ENCODE measurements at regions not wholly inside any gene's neighbourhood (a gene's known extent, or its start where the extent isn't known, plus 50 kb on each side); places are given as distances from the start of the nearest gene placed in this dataset.

DNA sequence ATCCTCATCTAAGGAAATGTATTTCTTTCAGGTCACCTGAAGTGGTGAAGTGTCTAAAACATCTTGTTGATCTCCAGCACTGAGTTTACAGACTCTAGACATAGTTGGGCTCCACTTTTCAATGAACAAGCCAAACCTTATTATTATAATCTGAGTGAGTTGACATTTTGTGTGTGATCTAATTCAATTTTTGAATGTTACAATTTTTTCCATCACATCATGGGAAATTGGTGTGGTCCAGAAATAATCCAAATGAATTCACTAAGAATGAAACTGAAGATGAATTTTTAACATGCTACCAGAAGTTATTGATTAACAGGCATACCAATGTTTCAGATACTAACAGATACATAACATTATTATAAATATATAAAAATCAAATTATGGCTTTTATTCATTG is 75.6 kb upstream of the EFEMP1 start:
- Mint-ChIP-seq H3K27me3 (ENCODE audit: low read depth) (no peaks in the 10 kb centered on the region), H3K36me3 (no peaks in the 10 kb centered on the region), H3K4me1 (peaks cover 6% of the 10 kb centered on the region), H3K9me3 (no peaks in the 10 kb centered on the region), H3K27ac (no peak overlapping the region), H3K4me3 (no peak overlapping the region)
- POLR2A ChIA-PET, result no interaction called here
- no peak for DNase-seq (ENCODE audit: low spot score)
- TF ChIP-seq CBFB (CRISPR knock-in tag; IDR thresholded peaks at IDR 0.05; ENCODE audit: low read depth), result no peak
- TF ChIP-seq, protein P1, sequence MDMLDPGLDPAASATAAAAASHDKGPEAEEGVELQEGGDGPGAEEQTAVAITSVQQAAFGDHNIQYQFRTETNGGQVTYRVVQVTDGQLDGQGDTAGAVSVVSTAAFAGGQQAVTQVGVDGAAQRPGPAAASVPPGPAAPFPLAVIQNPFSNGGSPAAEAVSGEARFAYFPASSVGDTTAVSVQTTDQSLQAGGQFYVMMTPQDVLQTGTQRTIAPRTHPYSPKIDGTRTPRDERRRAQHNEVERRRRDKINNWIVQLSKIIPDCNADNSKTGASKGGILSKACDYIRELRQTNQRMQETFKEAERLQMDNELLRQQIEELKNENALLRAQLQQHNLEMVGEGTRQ (CRISPR knock-in tag; IDR thresholded peaks at IDR 0.05), result no peak
- TF ChIP-seq, protein P2, sequence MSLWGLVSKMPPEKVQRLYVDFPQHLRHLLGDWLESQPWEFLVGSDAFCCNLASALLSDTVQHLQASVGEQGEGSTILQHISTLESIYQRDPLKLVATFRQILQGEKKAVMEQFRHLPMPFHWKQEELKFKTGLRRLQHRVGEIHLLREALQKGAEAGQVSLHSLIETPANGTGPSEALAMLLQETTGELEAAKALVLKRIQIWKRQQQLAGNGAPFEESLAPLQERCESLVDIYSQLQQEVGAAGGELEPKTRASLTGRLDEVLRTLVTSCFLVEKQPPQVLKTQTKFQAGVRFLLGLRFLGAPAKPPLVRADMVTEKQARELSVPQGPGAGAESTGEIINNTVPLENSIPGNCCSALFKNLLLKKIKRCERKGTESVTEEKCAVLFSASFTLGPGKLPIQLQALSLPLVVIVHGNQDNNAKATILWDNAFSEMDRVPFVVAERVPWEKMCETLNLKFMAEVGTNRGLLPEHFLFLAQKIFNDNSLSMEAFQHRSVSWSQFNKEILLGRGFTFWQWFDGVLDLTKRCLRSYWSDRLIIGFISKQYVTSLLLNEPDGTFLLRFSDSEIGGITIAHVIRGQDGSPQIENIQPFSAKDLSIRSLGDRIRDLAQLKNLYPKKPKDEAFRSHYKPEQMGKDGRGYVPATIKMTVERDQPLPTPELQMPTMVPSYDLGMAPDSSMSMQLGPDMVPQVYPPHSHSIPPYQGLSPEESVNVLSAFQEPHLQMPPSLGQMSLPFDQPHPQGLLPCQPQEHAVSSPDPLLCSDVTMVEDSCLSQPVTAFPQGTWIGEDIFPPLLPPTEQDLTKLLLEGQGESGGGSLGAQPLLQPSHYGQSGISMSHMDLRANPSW (CRISPR knock-in tag; conservative IDR thresholded peaks at IDR 0.05; ENCODE audit: low read depth), result no peak
- TF ChIP-seq, protein P3, sequence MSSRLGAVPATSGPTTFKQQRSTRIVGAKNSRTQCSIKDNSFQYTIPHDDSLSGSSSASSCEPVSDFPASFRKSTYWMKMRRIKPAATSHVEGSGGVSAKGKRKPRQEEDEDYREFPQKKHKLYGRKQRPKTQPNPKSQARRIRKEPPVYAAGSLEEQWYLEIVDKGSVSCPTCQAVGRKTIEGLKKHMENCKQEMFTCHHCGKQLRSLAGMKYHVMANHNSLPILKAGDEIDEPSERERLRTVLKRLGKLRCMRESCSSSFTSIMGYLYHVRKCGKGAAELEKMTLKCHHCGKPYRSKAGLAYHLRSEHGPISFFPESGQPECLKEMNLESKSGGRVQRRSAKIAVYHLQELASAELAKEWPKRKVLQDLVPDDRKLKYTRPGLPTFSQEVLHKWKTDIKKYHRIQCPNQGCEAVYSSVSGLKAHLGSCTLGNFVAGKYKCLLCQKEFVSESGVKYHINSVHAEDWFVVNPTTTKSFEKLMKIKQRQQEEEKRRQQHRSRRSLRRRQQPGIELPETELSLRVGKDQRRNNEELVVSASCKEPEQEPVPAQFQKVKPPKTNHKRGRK (CRISPR knock-in tag; IDR thresholded peaks at IDR 0.05; ENCODE audit: borderline replicate concordance), result no peak
- TF ChIP-seq, protein P4, sequence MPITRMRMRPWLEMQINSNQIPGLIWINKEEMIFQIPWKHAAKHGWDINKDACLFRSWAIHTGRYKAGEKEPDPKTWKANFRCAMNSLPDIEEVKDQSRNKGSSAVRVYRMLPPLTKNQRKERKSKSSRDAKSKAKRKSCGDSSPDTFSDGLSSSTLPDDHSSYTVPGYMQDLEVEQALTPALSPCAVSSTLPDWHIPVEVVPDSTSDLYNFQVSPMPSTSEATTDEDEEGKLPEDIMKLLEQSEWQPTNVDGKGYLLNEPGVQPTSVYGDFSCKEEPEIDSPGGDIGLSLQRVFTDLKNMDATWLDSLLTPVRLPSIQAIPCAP (CRISPR knock-in tag; IDR thresholded peaks at IDR 0.05), result no peak
- TF ChIP-seq, protein P5, sequence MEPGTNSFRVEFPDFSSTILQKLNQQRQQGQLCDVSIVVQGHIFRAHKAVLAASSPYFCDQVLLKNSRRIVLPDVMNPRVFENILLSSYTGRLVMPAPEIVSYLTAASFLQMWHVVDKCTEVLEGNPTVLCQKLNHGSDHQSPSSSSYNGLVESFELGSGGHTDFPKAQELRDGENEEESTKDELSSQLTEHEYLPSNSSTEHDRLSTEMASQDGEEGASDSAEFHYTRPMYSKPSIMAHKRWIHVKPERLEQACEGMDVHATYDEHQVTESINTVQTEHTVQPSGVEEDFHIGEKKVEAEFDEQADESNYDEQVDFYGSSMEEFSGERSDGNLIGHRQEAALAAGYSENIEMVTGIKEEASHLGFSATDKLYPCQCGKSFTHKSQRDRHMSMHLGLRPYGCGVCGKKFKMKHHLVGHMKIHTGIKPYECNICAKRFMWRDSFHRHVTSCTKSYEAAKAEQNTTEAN (CRISPR knock-in tag; IDR thresholded peaks at IDR 0.05), result no peak
- TF ChIP-seq, protein P6, sequence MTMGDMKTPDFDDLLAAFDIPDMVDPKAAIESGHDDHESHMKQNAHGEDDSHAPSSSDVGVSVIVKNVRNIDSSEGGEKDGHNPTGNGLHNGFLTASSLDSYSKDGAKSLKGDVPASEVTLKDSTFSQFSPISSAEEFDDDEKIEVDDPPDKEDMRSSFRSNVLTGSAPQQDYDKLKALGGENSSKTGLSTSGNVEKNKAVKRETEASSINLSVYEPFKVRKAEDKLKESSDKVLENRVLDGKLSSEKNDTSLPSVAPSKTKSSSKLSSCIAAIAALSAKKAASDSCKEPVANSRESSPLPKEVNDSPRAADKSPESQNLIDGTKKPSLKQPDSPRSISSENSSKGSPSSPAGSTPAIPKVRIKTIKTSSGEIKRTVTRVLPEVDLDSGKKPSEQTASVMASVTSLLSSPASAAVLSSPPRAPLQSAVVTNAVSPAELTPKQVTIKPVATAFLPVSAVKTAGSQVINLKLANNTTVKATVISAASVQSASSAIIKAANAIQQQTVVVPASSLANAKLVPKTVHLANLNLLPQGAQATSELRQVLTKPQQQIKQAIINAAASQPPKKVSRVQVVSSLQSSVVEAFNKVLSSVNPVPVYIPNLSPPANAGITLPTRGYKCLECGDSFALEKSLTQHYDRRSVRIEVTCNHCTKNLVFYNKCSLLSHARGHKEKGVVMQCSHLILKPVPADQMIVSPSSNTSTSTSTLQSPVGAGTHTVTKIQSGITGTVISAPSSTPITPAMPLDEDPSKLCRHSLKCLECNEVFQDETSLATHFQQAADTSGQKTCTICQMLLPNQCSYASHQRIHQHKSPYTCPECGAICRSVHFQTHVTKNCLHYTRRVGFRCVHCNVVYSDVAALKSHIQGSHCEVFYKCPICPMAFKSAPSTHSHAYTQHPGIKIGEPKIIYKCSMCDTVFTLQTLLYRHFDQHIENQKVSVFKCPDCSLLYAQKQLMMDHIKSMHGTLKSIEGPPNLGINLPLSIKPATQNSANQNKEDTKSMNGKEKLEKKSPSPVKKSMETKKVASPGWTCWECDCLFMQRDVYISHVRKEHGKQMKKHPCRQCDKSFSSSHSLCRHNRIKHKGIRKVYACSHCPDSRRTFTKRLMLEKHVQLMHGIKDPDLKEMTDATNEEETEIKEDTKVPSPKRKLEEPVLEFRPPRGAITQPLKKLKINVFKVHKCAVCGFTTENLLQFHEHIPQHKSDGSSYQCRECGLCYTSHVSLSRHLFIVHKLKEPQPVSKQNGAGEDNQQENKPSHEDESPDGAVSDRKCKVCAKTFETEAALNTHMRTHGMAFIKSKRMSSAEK (CRISPR knock-in tag; IDR thresholded peaks at IDR 0.05; ENCODE audit: borderline replicate concordance), result no peak
- TF ChIP-seq ZNF317 (CRISPR knock-in tag; IDR thresholded peaks at IDR 0.05; ENCODE audit: borderline replicate concordance, low read depth), result no peak
- TF ChIP-seq GTF2I (CRISPR knock-in tag; conservative IDR thresholded peaks at IDR 0.05), result no peak
- TF ChIP-seq NFE2L1 (CRISPR knock-in tag; IDR thresholded peaks at IDR 0.05), result no peak
- TF ChIP-seq, protein P7, sequence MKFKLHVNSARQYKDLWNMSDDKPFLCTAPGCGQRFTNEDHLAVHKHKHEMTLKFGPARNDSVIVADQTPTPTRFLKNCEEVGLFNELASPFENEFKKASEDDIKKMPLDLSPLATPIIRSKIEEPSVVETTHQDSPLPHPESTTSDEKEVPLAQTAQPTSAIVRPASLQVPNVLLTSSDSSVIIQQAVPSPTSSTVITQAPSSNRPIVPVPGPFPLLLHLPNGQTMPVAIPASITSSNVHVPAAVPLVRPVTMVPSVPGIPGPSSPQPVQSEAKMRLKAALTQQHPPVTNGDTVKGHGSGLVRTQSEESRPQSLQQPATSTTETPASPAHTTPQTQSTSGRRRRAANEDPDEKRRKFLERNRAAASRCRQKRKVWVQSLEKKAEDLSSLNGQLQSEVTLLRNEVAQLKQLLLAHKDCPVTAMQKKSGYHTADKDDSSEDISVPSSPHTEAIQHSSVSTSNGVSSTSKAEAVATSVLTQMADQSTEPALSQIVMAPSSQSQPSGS (CRISPR knock-in tag; IDR thresholded peaks at IDR 0.05; ENCODE audit: borderline replicate concordance, low read depth), result no peak
- TF ChIP-seq ZNF671 (CRISPR knock-in tag; IDR thresholded peaks at IDR 0.05), result no peak
- TF ChIP-seq, protein P8, sequence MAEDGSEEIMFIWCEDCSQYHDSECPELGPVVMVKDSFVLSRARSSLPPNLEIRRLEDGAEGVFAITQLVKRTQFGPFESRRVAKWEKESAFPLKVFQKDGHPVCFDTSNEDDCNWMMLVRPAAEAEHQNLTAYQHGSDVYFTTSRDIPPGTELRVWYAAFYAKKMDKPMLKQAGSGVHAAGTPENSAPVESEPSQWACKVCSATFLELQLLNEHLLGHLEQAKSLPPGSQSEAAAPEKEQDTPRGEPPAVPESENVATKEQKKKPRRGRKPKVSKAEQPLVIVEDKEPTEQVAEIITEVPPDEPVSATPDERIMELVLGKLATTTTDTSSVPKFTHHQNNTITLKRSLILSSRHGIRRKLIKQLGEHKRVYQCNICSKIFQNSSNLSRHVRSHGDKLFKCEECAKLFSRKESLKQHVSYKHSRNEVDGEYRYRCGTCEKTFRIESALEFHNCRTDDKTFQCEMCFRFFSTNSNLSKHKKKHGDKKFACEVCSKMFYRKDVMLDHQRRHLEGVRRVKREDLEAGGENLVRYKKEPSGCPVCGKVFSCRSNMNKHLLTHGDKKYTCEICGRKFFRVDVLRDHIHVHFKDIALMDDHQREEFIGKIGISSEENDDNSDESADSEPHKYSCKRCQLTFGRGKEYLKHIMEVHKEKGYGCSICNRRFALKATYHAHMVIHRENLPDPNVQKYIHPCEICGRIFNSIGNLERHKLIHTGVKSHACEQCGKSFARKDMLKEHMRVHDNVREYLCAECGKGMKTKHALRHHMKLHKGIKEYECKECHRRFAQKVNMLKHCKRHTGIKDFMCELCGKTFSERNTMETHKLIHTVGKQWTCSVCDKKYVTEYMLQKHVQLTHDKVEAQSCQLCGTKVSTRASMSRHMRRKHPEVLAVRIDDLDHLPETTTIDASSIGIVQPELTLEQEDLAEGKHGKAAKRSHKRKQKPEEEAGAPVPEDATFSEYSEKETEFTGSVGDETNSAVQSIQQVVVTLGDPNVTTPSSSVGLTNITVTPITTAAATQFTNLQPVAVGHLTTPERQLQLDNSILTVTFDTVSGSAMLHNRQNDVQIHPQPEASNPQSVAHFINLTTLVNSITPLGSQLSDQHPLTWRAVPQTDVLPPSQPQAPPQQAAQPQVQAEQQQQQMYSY (CRISPR knock-in tag; IDR thresholded peaks at IDR 0.05), result no peak
- TF ChIP-seq NFATC4 (CRISPR knock-in tag; IDR thresholded peaks at IDR 0.05), result no peak
- TF ChIP-seq KAT7 (CRISPR knock-in tag; IDR thresholded peaks at IDR 0.05; ENCODE audit: borderline replicate concordance), result no peak
- TF ChIP-seq, protein P9, sequence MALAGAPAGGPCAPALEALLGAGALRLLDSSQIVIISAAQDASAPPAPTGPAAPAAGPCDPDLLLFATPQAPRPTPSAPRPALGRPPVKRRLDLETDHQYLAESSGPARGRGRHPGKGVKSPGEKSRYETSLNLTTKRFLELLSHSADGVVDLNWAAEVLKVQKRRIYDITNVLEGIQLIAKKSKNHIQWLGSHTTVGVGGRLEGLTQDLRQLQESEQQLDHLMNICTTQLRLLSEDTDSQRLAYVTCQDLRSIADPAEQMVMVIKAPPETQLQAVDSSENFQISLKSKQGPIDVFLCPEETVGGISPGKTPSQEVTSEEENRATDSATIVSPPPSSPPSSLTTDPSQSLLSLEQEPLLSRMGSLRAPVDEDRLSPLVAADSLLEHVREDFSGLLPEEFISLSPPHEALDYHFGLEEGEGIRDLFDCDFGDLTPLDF (CRISPR knock-in tag; IDR thresholded peaks at IDR 0.05), result no peak
- no peak for TF ChIP-seq RORB (CRISPR knock-in tag; IDR thresholded peaks at IDR 0.05)
- TF ChIP-seq MYBL2 (CRISPR knock-in tag; IDR thresholded peaks at IDR 0.05), result no peak
- CTCF ChIA-PET, result no interaction called here
- no peak for ATAC-seq
